Peyer's patch (tissue), 4 donors: ENCODE measurements at regions not wholly inside any gene's neighbourhood (a gene's known extent, or its start where the extent isn't known, plus 50 kb on each side); places are given as distances from the start of the nearest gene placed in this dataset.

ENCODE experiments used
- CTCF ChIP-seq, 6 experiments: fragments of 450-650 bp in 4 of 6; fragments of 200-600 bp in 2 of 6; sonication (generic) in 1 of 6; IDR thresholded peaks; one replicate each; pipeline ENCODE4 v1.5.1; 2017 to 2019; ENCODE audit warnings: antibody characterized with exemption in 6 of 6, mild to moderate bottlenecking in 3 of 6, moderate library complexity in 1 of 6
- POLR2A ChIP-seq, 2 donors: fragments of 450-650 bp; IDR thresholded peaks; one replicate each; pipeline ENCODE4 v1.5.1; 2017; ENCODE audit warnings: antibody characterized with exemption in 2 of 2, mild to moderate bottlenecking in 2 of 2, moderate library complexity in 2 of 2

GRCh38 chr21:20537130-20537529 is 461.1 kb upstream of the NCAM2 start:
- TF ChIP-seq CTCF (IDR thresholded peaks at IDR 0.05) = no peak
- TF ChIP-seq POLR2A (IDR thresholded peaks at IDR 0.05) = no peak
